LNCAP (cell line): ENCODE measurements at regions not wholly inside any gene's neighbourhood (a gene's known extent, or its start where the extent isn't known, plus 50 kb on each side); places are given as distances from the start of the nearest gene placed in this dataset.

Experiments
- CTCF ChIP-seq: fragments of 450-650 bp; IDR thresholded peaks from 2 replicates; pipeline ENCODE4 v1.5.1; 2017; ENCODE audit warnings: mild to moderate bottlenecking

GRCh38 chr1:95754412-95754811, 520.4 kb downstream of the RWDD3 start:
- TF ChIP-seq CTCF: no peak

DNA sequence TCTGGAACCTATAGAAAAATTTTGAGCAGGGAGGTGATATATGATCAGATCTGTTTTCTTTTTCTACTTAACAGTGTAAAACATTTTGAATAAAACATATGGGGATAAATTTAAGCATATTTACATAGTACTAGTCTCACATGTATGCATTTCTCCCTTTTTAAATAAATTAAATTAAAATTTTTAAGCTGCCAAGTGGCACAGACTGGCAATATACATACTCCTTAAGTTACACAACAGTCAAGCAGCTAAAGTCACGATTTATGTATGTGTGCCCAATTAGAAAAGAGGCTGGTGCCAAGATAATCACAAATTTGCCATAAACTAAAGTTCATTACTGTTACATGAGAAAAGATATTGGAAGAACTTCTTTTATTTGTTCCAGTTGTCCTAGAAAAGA, 532.0 kb downstream of the RWDD3 start:
- no peak for TF ChIP-seq CTCF

DNA sequence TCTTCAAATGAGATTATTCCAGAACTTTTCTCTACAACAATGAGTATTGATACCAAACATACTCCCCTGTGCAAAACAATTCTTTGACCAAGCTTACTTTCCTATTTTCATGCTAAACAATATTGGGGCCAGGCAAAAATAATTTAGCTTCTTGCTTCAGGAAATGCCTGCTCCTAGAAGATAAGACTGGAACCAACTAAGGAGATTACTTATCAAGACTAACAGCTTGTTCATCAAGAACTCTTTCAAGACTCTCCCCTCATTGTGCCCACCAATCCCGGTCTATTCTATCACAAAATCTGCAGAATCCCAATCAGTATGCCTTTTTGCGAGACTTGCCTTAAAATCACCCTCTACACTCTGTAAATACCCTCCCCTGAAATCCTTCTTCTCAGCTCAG, 536.6 kb downstream of the RWDD3 start:
- TF ChIP-seq CTCF: no peak

DNA sequence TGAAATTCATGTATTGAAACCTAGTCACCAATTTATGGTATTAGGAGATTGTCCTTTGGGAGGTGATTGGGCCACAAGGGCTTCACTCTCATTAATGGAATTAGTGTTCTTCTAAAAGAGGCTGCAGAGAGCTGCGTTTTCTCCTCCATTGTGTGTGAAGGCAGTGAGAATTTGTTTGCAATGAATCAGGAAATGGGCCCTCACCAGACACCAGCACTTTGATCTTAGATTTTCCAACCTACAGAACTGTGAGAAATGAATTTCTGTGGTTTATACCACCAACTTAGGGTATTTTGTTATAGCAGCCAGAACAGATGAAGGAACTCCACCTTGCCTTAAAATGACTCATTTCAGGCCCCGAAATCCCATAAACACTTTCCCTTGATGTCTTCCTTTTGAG, 544.2 kb downstream of the RWDD3 start:
- TF ChIP-seq CTCF: no peak

DNA sequence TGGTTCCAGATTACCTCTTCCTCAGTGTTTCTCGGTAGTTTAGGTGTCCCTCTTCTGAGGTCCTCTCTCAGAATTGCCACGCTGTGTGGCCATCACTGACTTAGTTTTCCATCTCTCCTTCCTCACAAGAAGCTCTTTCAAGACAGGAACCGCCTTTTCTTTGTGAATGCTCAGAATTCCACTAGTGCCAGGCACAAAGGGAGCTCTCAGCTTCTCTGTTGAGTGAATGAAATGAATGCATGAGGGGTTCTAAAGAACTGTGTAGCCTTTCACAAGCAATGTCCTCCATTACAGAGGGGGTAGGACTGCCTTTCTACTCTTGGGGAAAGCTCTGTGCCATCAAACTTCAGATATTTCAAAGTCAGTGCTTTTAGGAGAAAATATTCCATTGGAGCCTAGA, 546.8 kb downstream of the RWDD3 start:
- TF ChIP-seq CTCF: no peak

GRCh38 chr1:95790136-95790535, 556.1 kb downstream of the RWDD3 start:
- TF ChIP-seq CTCF: no peak

DNA sequence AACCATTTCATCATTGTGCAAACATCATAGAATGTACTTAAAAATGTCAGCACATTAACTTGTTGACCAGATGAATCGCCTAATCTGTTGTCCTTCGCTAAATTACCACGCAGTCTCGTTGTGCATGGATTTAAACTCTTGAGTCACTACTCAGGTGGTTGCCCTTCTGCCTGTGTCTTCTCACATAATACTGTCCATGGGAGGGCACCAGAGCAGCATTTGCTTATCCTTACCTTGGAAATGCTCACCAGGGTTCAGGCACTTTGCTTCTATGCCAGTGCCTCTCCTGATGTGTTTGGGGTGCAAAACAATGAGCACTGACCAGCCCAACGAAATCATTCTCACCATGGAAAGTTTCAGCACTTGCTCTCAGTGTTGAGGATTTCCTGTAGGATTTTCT, 559.9 kb downstream of the RWDD3 start:
- TF ChIP-seq CTCF: peak; percentile 42; the same call in 1 of the 2 replicates

GRCh38 chr1:95806171-95806570, 572.2 kb downstream of the RWDD3 start:
- TF ChIP-seq CTCF: no peak
